SIG-M5 treated with dmso at 0.1 percent for 504 hours (cell line): ENCODE measurements at regions not wholly inside any gene's neighbourhood (a gene's known extent, or its start where the extent isn't known, plus 50 kb on each side); places are given as distances from the start of the nearest gene placed in this dataset.

ENCODE experiments used
- DNase-seq: peaks from one replicate; lab custom pipeline; 2025; ENCODE audit not compliant: unreplicated experiment; lab: John Stamatoyannopoulos, UW

- DNase-seq: no peak
These were observed 156.8 kb upstream of the NFE2L3 start for GRCh38 chr7:25995216-25995615.

- DNase-seq: no peak
These were observed 156.0 kb upstream of the NFE2L3 start for GRCh38 chr7:25996006-25996408.

GRCh38 chr7:25998499-25998898 is 153.5 kb upstream of the NFE2L3 start:
- no peak for DNase-seq

GRCh38 chr7:26000841-26001240 is 151.2 kb upstream of the NFE2L3 start:
- DNase-seq: no peak

- no peak for DNase-seq
These were observed 150.2 kb upstream of the NFE2L3 start for GRCh38 chr7:26001662-26002244.

- DNase-seq: no peak
These were observed 146.2 kb upstream of the NFE2L3 start for GRCh38 chr7:26005683-26006410.

GRCh38 chr7:26006426-26006825 is 145.6 kb upstream of the NFE2L3 start:
- no peak for DNase-seq

- DNase-seq: no peak
These were observed 144.5 kb upstream of the NFE2L3 start for GRCh38 chr7:26007510-26007909.

GRCh38 chr7:26008428-26008827 is 143.6 kb upstream of the NFE2L3 start:
- no peak for DNase-seq

GRCh38 chr7:26011039-26011696 is 140.8 kb upstream of the NFE2L3 start:
- DNase-seq: no peak

GRCh38 chr7:26013551-26014083 is 138.4 kb upstream of the NFE2L3 start:
- DNase-seq: no peak

GRCh38 chr7:26022982-26023381 is 129.0 kb upstream of the NFE2L3 start:
- DNase-seq: no peak

- no peak for DNase-seq
These were observed 122.1 kb upstream of the NFE2L3 start for GRCh38 chr7:26029911-26030310.

- DNase-seq: peak; percentile 28
These were observed 117.6 kb upstream of the NFE2L3 start for GRCh38 chr7:26034391-26034790.

GRCh38 chr7:26035552-26035951 is 116.4 kb upstream of the NFE2L3 start:
- DNase-seq: no peak

GRCh38 chr7:26036092-26036491 is 115.9 kb upstream of the NFE2L3 start:
- DNase-seq: no peak

GRCh38 chr7:26038201-26038990 is 113.6 kb upstream of the NFE2L3 start:
- no peak for DNase-seq

- DNase-seq: no peak
These were observed 111.9 kb upstream of the NFE2L3 start for GRCh38 chr7:26040085-26040484.

- DNase-seq: no peak
These were observed 109.8 kb upstream of the NFE2L3 start for GRCh38 chr7:26042237-26042636.

- DNase-seq: no peak
These were observed 108.2 kb upstream of the NFE2L3 start for GRCh38 chr7:26043801-26044200.

- DNase-seq: no peak
These were observed 107.7 kb upstream of the NFE2L3 start for GRCh38 chr7:26044320-26044719.
